DND-41 (cell line): ENCODE measurements at regions not wholly inside any gene's neighbourhood (a gene's known extent, or its start where the extent isn't known, plus 50 kb on each side); places are given as distances from the start of the nearest gene placed in this dataset.

Source experiments
- ATAC-seq: fragments of 200-7000 bp; cut with Tn5 transposase; 3 replicates; pipeline ENCODE4 v1.9.1; 2021; ENCODE audit warnings: low read depth; ENCODE audit not compliant: insufficient read depth
- DNase-seq: peaks from one replicate; pipeline ENCODE4 v3.0.0-alpha.2; 2020
- H2AFZ ChIP-seq: 2 replicates; pipeline ENCODE4 v1.6.0; 2012; ENCODE audit warnings: low read depth, low read length
- H3K27ac ChIP-seq: 2 replicates; pipeline ENCODE4 v1.5.1; 2012; ENCODE audit warnings: low read length, inconsistent platforms
- H3K27me3 ChIP-seq: fragments of 200-600 bp; sonication (generic); 2 replicates; pipeline ENCODE4 v1.6.0; 2012; ENCODE audit warnings: low read length, mild to moderate bottlenecking, inconsistent platforms; ENCODE audit not compliant: insufficient read depth, poor library complexity
- H3K36me3 ChIP-seq: 2 replicates; pipeline ENCODE4 v1.5.1; 2012; ENCODE audit warnings: low read length, inconsistent platforms; ENCODE audit not compliant: insufficient read depth
- H3K4me1 ChIP-seq: 2 replicates; pipeline ENCODE4 v1.5.1; 2012; ENCODE audit warnings: mild to moderate bottlenecking, low read length; ENCODE audit not compliant: insufficient read depth
- H3K4me2 ChIP-seq: 2 replicates; pipeline ENCODE4 v1.6.0; 2012; ENCODE audit warnings: mild to moderate bottlenecking, moderate library complexity, low read length, inconsistent platforms; ENCODE audit not compliant: insufficient read depth
- H3K4me3 ChIP-seq, 2 experiments: fragments of 200-600 bp in 1 of 2; shearing (Covaris generic) in 1 of 2; 2 replicates each; pipeline ENCODE4 v1.5.1; 2012 to 2016; ENCODE audit warnings: inconsistent platforms in 2 of 2, low read length in 2 of 2, mild to moderate bottlenecking in 2 of 2, low read depth in 1 of 2, moderate library complexity in 1 of 2
- H3K79me2 ChIP-seq: 2 replicates; pipeline ENCODE4 v1.6.0; 2012; ENCODE audit warnings: low read length, inconsistent platforms; ENCODE audit not compliant: insufficient read depth
- H3K9ac ChIP-seq: 2 replicates; pipeline ENCODE4 v1.6.0; 2012; ENCODE audit warnings: low read depth, mild to moderate bottlenecking, inconsistent platforms, low read length, moderate library complexity
- H3K9me3 ChIP-seq: 2 replicates; pipeline ENCODE4 v1.5.1; 2012; ENCODE audit warnings: low read length, moderate library complexity, mild to moderate bottlenecking, inconsistent platforms; ENCODE audit not compliant: insufficient read depth, severe bottlenecking
- H4K20me1 ChIP-seq: 2 replicates; pipeline ENCODE4 v1.6.0; 2012; ENCODE audit warnings: low read length; ENCODE audit not compliant: insufficient read depth
- EZH2 ChIP-seq: IDR thresholded peaks from 3 replicates; pipeline ENCODE4 v1.6.1; 2012; ENCODE audit warnings: borderline replicate concordance, low read depth, mild to moderate bottlenecking, moderate library complexity, low read length, inconsistent platforms; ENCODE audit not compliant: severe bottlenecking
- TF ChIP-seq, protein P1 (sequence below): IDR thresholded peaks from 2 replicates; pipeline ENCODE4 v1.5.1; 2012; ENCODE audit warnings: borderline replicate concordance, low read length, moderate library complexity, mild to moderate bottlenecking; ENCODE audit not compliant: poor library complexity, severe bottlenecking; ENCODE audit errors: extremely low read depth

DNA sequence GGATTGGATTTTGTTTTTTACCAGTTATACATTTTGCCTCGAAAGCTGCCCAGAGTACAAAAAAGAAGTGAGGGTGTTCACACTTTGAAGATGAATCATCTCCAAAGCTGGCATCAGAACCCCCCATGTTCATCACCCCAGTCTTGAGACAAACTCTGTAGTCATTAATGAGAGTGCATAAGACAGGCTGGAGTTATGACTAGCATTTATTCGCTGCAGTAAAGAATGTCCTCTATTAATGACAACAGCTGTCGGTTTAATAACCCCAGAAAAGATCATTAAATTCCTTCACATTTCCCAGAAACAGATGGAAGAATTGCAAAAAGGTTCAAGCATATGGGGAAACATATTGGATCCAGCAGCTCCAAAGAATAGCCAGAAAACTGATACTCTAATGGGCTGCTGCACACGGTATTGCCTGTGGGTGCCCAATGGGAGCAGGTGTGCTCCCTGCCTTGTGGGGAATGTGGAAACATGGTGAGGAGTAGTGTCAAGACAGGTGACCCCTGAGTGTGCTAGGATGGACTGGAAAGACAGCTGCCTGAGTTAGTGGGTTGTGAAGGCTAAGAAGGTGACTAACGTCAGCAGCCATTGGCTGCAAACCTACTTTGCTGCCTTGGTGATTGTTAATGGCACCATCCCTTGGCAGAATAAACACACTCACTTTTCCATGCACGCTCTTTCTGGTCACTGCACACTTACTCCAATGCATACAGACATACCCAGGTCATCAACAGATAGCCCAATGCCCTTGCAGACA lies 81.9 kb downstream of the AIPL1 start:
- ATAC-seq (no peak), DNase-seq (no peak)
- Histone ChIP-seq H3K36me3 (no peaks in the 10 kb centered on the region), H3K79me2 (no peaks in the 10 kb centered on the region), H3K9ac (no peak overlapping the region), H3K4me2 (no peak overlapping the region), H2AFZ (no peak overlapping the region), H3K4me3 (no peak overlapping the region), H3K27me3 (peaks cover 7% of the 10 kb centered on the region), H3K9me3 (no peaks in the 10 kb centered on the region), H3K4me1 (no peaks in the 10 kb centered on the region), H4K20me1 (no peaks in the 10 kb centered on the region), H3K27ac (no peak overlapping the region)
- TF ChIP-seq, protein P1, sequence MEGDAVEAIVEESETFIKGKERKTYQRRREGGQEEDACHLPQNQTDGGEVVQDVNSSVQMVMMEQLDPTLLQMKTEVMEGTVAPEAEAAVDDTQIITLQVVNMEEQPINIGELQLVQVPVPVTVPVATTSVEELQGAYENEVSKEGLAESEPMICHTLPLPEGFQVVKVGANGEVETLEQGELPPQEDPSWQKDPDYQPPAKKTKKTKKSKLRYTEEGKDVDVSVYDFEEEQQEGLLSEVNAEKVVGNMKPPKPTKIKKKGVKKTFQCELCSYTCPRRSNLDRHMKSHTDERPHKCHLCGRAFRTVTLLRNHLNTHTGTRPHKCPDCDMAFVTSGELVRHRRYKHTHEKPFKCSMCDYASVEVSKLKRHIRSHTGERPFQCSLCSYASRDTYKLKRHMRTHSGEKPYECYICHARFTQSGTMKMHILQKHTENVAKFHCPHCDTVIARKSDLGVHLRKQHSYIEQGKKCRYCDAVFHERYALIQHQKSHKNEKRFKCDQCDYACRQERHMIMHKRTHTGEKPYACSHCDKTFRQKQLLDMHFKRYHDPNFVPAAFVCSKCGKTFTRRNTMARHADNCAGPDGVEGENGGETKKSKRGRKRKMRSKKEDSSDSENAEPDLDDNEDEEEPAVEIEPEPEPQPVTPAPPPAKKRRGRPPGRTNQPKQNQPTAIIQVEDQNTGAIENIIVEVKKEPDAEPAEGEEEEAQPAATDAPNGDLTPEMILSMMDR, result no peak
- TF ChIP-seq EZH2, result no peak

GRCh38 chr17:6352016-6352415 lies 82.9 kb downstream of the AIPL1 start:
- ATAC-seq (no peak), DNase-seq (no peak)
- Histone ChIP-seq H3K4me3 (no peak overlapping the region), H3K9me3 (no peaks in the 10 kb centered on the region), H3K27ac (no peak overlapping the region), H3K27me3 (peaks cover 7% of the 10 kb centered on the region), H3K4me2 (no peak overlapping the region), H3K36me3 (no peaks in the 10 kb centered on the region), H4K20me1 (no peaks in the 10 kb centered on the region), H3K9ac (no peak overlapping the region), H3K4me1 (no peaks in the 10 kb centered on the region), H3K79me2 (no peaks in the 10 kb centered on the region), H2AFZ (no peak overlapping the region)
- TF ChIP-seq, protein P1, result no peak
- TF ChIP-seq EZH2, result no peak

GRCh38 chr17:6350806-6351205 lies 84.1 kb downstream of the AIPL1 start:
- Histone ChIP-seq H3K27me3 (peaks cover 5% of the 10 kb centered on the region), H3K9me3 (no peaks in the 10 kb centered on the region), H3K4me1 (no peaks in the 10 kb centered on the region), H3K9ac (no peak overlapping the region), H3K27ac (no peak overlapping the region), H3K4me3 (no peak overlapping the region), H4K20me1 (no peaks in the 10 kb centered on the region), H2AFZ (no peak overlapping the region), H3K4me2 (no peak overlapping the region), H3K79me2 (no peaks in the 10 kb centered on the region), H3K36me3 (no peaks in the 10 kb centered on the region)
- TF ChIP-seq, protein P1, result no peak
- no peak for TF ChIP-seq EZH2
- DNase-seq (no peak), ATAC-seq (no peak)

DNA sequence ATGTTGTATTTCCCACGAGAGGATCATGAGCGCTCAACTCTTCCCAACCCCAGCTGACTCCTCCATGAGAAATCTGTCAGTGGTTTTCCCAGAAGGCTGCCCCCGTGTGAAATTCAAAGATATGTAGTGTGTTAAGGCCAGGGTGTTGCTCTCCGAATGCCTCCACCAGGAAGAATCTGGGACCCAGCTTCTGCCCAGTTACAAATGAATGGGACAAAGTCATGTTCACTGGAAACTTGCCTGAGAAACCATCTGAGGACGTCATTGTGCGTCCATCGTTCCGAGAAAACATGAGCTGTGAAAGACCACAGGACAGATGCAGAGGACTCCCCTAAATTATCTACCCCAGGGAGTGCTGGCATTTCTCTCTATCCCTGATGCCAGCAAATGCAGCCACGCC lies 86.0 kb downstream of the AIPL1 start:
- TF ChIP-seq EZH2, result no peak
- Histone ChIP-seq H3K9ac (no peak overlapping the region), H3K79me2 (no peaks in the 10 kb centered on the region), H3K4me3 (no peak overlapping the region), H4K20me1 (no peaks in the 10 kb centered on the region), H3K4me1 (no peaks in the 10 kb centered on the region), H3K27ac (no peak overlapping the region), H3K9me3 (no peaks in the 10 kb centered on the region), H3K27me3 (peaks cover 5% of the 10 kb centered on the region), H3K36me3 (no peaks in the 10 kb centered on the region), H2AFZ (no peak overlapping the region), H3K4me2 (no peak overlapping the region)
- no peak for ATAC-seq
- no peak for DNase-seq
